Hypothalamus (tissue), 51 donors: ENCODE measurements at regions not wholly inside any gene's neighbourhood (a gene's known extent, or its start where the extent isn't known, plus 50 kb on each side); places are given as distances from the start of the nearest gene placed in this dataset.
"Not testable (repeated sequence)": the region's sequence is repeated elsewhere in the genome, so short reads cannot be mapped to it uniquely, and the experiment has no call there.

Experiments
- DNase-seq, 51 donors: peaks; one replicate each; lab custom pipeline; 2025; lab: John Stamatoyannopoulos, UW

- DNase-seq = not testable (repeated sequence)
Measured at GRCh38 chr20:55310844-55311243, 694.5 kb downstream of the CBLN4 start.

GRCh38 chr20:55291261-55291660 is 714.1 kb downstream of the CBLN4 start:
- no peak for DNase-seq

DNA sequence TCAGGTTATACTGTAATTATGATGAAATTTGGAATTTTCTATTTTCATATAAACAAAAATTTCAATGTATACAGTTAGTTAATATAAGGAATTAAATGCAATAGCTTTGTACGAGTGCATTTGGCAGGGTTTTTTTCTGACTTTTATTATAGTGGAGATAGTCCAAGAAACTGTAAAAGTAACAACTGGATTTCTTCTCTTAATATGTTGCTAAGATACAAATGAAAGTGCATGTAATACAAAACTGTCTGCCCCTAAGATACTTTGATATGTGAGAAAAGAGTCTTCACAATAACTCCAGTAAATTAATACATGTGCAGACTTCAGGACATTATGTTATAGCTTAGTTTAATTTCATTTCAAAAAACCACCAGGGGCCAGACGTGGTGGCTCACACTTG is 721.4 kb downstream of the CBLN4 start:
- DNase-seq = no peak

DNA sequence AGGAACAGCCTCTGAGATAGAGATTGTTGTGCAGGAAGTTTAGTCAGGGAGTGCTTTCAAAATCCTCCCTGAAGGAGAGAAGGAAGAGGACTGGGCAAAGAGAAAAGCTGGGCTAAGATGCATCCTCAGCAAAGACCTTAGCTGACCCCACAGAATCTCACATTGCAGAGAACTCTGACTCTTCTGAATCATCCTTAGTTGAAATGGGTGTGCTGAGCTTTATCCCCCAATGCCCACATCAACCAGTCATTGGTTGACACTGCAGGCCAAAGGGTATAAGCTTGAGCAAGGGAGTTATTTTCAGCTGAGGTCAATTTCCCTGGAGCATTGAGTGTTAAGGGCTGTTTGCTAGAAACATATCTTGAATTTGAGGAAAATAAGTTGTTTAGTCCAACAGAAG is 732.2 kb downstream of the CBLN4 start:
- DNase-seq = no peak

GRCh38 chr20:55271371-55271770 is 733.9 kb downstream of the CBLN4 start:
- no peak for DNase-seq

- DNase-seq = no peak
Measured at GRCh38 chr20:55269913-55270312, 735.4 kb downstream of the CBLN4 start.

GRCh38 chr20:55266361-55266760 is 739.0 kb downstream of the CBLN4 start:
- no peak for DNase-seq

GRCh38 chr20:55264703-55265239 is 740.5 kb downstream of the CBLN4 start:
- no peak for DNase-seq

DNA sequence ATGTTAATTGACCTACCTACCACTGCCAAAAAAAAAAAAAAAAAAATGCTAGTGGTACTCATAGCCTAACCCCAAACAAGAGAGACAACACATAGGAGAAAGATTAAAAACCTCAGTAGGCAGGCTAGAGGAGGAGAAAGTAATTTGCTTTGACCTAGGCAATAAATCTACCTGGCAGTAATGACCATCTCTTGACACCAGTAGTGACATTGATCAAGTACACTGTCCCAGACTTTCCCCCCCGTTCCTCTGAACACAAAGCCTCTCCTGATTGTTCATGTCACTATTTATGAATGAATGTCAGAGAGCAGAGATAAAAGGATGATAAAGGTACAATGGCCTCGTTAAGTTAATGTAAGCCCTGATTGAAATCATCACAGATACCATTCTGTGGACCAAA is 746.8 kb downstream of the CBLN4 start:
- DNase-seq = no peak

- DNase-seq = no peak
Measured at GRCh38 chr20:55255016-55255415, 750.3 kb downstream of the CBLN4 start.

- DNase-seq = no peak
Measured at GRCh38 chr20:55253781-55254180, 751.5 kb downstream of the CBLN4 start.

- DNase-seq = no peak
Measured at GRCh38 chr20:55252521-55252920, 752.8 kb downstream of the CBLN4 start.

GRCh38 chr20:55251170-55251569 is 754.1 kb downstream of the CBLN4 start:
- DNase-seq = no peak

- DNase-seq = no peak
Measured at GRCh38 chr20:55242853-55243252, 762.5 kb downstream of the CBLN4 start.

GRCh38 chr20:55239269-55239668 is 763.9 kb downstream of the DOK5 start:
- no peak for DNase-seq

GRCh38 chr20:55232647-55233046 is 757.3 kb downstream of the DOK5 start:
- no peak for DNase-seq

GRCh38 chr20:55229451-55229850 is 754.1 kb downstream of the DOK5 start:
- DNase-seq = no peak

GRCh38 chr20:55216525-55217242 is 741.3 kb downstream of the DOK5 start:
- DNase-seq = no peak

DNA sequence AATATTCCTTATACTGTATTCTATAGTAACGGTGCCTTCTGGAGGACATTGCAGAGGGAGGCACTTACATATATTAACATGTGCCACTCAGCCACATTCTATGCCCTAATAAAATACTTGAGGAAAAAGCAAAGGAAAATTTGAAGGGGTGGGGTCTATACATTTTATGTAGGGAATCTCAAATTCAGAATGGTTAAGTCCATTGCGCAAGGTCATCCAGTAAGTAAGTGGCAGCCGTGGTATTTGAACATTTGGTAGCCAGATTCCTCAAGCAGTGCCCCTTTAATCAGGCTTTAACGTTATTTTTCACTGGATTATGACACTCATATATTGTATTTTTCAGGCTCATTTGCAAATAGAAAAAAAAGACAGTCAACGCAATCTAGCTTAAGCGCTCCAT is 738.3 kb downstream of the DOK5 start:
- DNase-seq = no peak

- no peak for DNase-seq
Measured at GRCh38 chr20:55211481-55211880, 736.1 kb downstream of the DOK5 start.

GRCh38 chr20:55205665-55206064 is 730.3 kb downstream of the DOK5 start:
- no peak for DNase-seq

- no peak for DNase-seq
Measured at GRCh38 chr20:55200317-55200716, 724.9 kb downstream of the DOK5 start.

- DNase-seq = no peak
Measured at GRCh38 chr20:55194947-55195346, 719.6 kb downstream of the DOK5 start.
